ENCODE measurements at regions not wholly inside any gene's neighbourhood (a gene's known extent, or its start where the extent isn't known, plus 50 kb on each side); places are given as distances from the start of the nearest gene placed in this dataset.
A peak's percentile ranks its signal among the peaks of the same experiment; 100 is the strongest.

GRCh38 chr6:144607998-144608735 lies 323.0 kb downstream of the UTRN start:
- Histone ChIP-seq H2AFZ (ENCODE audit: low read length) (no peak overlapping the region), H3K4me1 (ENCODE audit: insufficient read depth, low read length) (no peaks in the 10 kb centered on the region), H3K79me2 (ENCODE audit: low read length) (no peaks in the 10 kb centered on the region), H3K9me2 (replicated peaks; ENCODE audit: low read length) (no peaks in the 10 kb centered on the region), H3F3A (ENCODE audit: low read length, unreplicated experiment) (no peaks in the 10 kb centered on the region), H3K36me3 (ENCODE audit: low read depth, low read length) (no peaks in the 10 kb centered on the region), H3K4me3 (ENCODE audit: low read length) (no peak overlapping the region), H3K27me3 (ENCODE audit: low read length) (no peaks in the 10 kb centered on the region), H4K20me1 (ENCODE audit: low read length) (no peaks in the 10 kb centered on the region), H3K9ac (ENCODE audit: low read length) (no peak overlapping the region), H3K4me2 (ENCODE audit: low read length) (no peak overlapping the region), H3K27ac (ENCODE audit: low read length) (no peak overlapping the region), H3K9me3 (ENCODE audit: low read length) (no peaks in the 10 kb centered on the region)
- TF ChIP-seq EZH2phosphoT487 (IDR thresholded peaks at IDR 0.05; ENCODE audit: borderline replicate concordance, low read length), result no peak
- TF ChIP-seq, protein P1, sequence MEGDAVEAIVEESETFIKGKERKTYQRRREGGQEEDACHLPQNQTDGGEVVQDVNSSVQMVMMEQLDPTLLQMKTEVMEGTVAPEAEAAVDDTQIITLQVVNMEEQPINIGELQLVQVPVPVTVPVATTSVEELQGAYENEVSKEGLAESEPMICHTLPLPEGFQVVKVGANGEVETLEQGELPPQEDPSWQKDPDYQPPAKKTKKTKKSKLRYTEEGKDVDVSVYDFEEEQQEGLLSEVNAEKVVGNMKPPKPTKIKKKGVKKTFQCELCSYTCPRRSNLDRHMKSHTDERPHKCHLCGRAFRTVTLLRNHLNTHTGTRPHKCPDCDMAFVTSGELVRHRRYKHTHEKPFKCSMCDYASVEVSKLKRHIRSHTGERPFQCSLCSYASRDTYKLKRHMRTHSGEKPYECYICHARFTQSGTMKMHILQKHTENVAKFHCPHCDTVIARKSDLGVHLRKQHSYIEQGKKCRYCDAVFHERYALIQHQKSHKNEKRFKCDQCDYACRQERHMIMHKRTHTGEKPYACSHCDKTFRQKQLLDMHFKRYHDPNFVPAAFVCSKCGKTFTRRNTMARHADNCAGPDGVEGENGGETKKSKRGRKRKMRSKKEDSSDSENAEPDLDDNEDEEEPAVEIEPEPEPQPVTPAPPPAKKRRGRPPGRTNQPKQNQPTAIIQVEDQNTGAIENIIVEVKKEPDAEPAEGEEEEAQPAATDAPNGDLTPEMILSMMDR (conservative IDR thresholded peaks at IDR 0.05; ENCODE audit: low read depth, low read length), result no peak
- TF ChIP-seq EZH2 (IDR thresholded peaks at IDR 0.05; ENCODE audit: low read length, unreplicated experiment), result no peak
- ChIA-PET POLR2A (ENCODE audit: unreplicated experiment) (no interaction called here), CTCF (no interaction called here)
- intact Hi-C loops (cut with micrococcal nuclease), result no loop called here
- BruUV-seq (replicated peaks), result no TSS peak
- ATAC-seq, result no peak
- no peak for DNase-seq

DNA sequence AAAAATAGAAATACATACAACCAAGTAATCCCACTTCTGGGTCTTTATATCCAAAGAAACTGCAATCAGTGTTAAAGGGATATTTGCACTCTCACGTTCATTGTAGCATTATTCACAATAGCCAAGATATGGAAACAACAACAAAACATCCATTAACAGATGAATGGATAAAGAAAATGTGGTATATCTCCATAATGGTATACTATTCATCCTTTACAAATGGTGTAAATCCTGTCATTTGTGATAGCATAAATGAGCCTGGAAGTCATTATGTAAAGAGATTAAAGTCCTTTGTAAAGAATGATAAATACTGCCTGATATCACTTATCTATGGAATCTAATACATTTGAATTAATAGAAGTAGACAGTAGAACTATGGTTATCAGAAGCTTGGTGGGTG lies 327.7 kb downstream of the UTRN start:
- no peaks in the 10 kb centered on the region for H3F3A ChIP-seq (ENCODE audit: low read length, unreplicated experiment)
- CTCF ChIA-PET, result no interaction called here
- DNase-seq (no peak), ATAC-seq (no peak)
- no peaks in the 10 kb centered on the region for H3K9me3 ChIP-seq (ENCODE audit: low read length)
- H3K4me2 ChIP-seq (ENCODE audit: low read length), result no peak overlapping the region
- TF ChIP-seq, protein P1 (conservative IDR thresholded peaks at IDR 0.05; ENCODE audit: low read depth, low read length), result no peak
- no peaks in the 10 kb centered on the region; the same call in 1 of the 2 replicates for H3K4me1 ChIP-seq (ENCODE audit: insufficient read depth, low read length)
- H3K27me3 ChIP-seq (ENCODE audit: low read length), result no peaks in the 10 kb centered on the region
- no peaks in the 10 kb centered on the region for H3K36me3 ChIP-seq (ENCODE audit: low read depth, low read length)
- H3K9ac ChIP-seq (ENCODE audit: low read length), result no peak overlapping the region
- intact Hi-C loops (cut with micrococcal nuclease), result no loop called here
- H3K9me2 ChIP-seq (replicated peaks; ENCODE audit: low read length), result no peaks in the 10 kb centered on the region
- no TSS peak for BruUV-seq (replicated peaks)
- no peak overlapping the region for H3K27ac ChIP-seq (ENCODE audit: low read length)
- POLR2A ChIA-PET (ENCODE audit: unreplicated experiment), result no interaction called here
- H3K4me3 ChIP-seq (ENCODE audit: low read length), result no peak overlapping the region
- H2AFZ ChIP-seq (ENCODE audit: low read length), result no peak overlapping the region
- no peaks in the 10 kb centered on the region for H3K79me2 ChIP-seq (ENCODE audit: low read length)
- no peaks in the 10 kb centered on the region for H4K20me1 ChIP-seq (ENCODE audit: low read length)

GRCh38 chr6:144613859-144614258 lies 328.7 kb downstream of the UTRN start:
- CTCF ChIA-PET, result no interaction called here
- Histone ChIP-seq H3F3A (ENCODE audit: low read length, unreplicated experiment) (no peaks in the 10 kb centered on the region), H3K4me2 (ENCODE audit: low read length) (no peak overlapping the region), H4K20me1 (ENCODE audit: low read length) (no peaks in the 10 kb centered on the region), H3K79me2 (ENCODE audit: low read length) (no peaks in the 10 kb centered on the region), H3K36me3 (ENCODE audit: low read depth, low read length) (no peaks in the 10 kb centered on the region), H3K9ac (ENCODE audit: low read length) (no peak overlapping the region), H3K9me2 (replicated peaks; ENCODE audit: low read length) (no peaks in the 10 kb centered on the region), H3K9me3 (ENCODE audit: low read length) (no peaks in the 10 kb centered on the region), H3K4me1 (ENCODE audit: insufficient read depth, low read length) (no peaks in the 10 kb centered on the region; the same call in 1 of the 2 replicates), H3K27ac (ENCODE audit: low read length) (no peak overlapping the region), H3K27me3 (ENCODE audit: low read length) (no peaks in the 10 kb centered on the region), H2AFZ (ENCODE audit: low read length) (no peak overlapping the region), H3K4me3 (ENCODE audit: low read length) (no peak overlapping the region)
- POLR2A ChIA-PET (ENCODE audit: unreplicated experiment), result no interaction called here
- BruUV-seq (replicated peaks), result no TSS peak
- intact Hi-C loops (cut with micrococcal nuclease), result no loop called here
- TF ChIP-seq EZH2 (IDR thresholded peaks at IDR 0.05; ENCODE audit: low read length, unreplicated experiment), result no peak
- TF ChIP-seq, protein P1 (conservative IDR thresholded peaks at IDR 0.05; ENCODE audit: low read depth, low read length), result no peak
- DNase-seq (peak; percentile 67), ATAC-seq (peak; percentile 57)

All from PC-3 (cell line).